ENCODE measurements at regions not wholly inside any gene's neighbourhood (a gene's known extent, or its start where the extent isn't known, plus 50 kb on each side); places are given as distances from the start of the nearest gene placed in this dataset.

DNA sequence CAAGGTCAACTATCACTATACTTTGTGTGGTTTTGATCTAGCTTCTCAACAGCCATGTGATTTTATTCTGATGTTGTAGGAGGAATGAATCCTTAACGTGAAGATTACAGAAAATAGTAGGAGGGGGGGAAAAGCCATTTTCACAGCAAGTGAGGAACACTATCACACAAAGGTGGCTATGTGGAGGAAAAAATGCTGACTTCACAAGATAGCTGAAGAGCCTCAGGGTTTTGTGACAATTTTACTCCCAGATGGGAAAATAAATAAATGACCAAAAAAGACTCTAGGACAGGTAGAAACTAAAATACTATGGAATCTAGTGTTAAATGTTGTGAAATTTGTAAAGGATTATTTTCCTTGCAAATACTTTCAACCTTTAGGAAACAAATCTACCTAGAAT lies 281.0 kb downstream of the ADRA2A start:
- no peak overlapping the region for H3K4me3 ChIP-seq (ENCODE audit: insufficient read depth, low read depth, low read length, poor library complexity, severe bottlenecking)
- DNase-seq, result no peak
- H3K27ac ChIP-seq (ENCODE audit: insufficient read depth, low read length, poor library complexity, severe bottlenecking), result no peak overlapping the region
- H3K4me1 ChIP-seq (ENCODE audit: control insufficient read depth, insufficient read depth, low read length, poor library complexity, severe bottlenecking), result no peaks in the 10 kb centered on the region
- H3K27me3 ChIP-seq (replicated peaks; ENCODE audit: control insufficient read depth, insufficient read depth, low read length, poor library complexity, severe bottlenecking), result no peaks in the 10 kb centered on the region
- no peaks in the 10 kb centered on the region for H3K36me3 ChIP-seq (ENCODE audit: control insufficient read depth, insufficient read depth, low read length)
- H3K9me3 ChIP-seq (ENCODE audit: control insufficient read depth, low read length), result no peaks in the 10 kb centered on the region

GRCh38 chr10:111360260-111360925 lies 283.6 kb downstream of the ADRA2A start:
- Histone ChIP-seq H3K27me3 (replicated peaks; ENCODE audit: control insufficient read depth, insufficient read depth, low read length, poor library complexity, severe bottlenecking) (no peaks in the 10 kb centered on the region), H3K4me3 (ENCODE audit: insufficient read depth, low read depth, low read length, poor library complexity, severe bottlenecking) (no peak overlapping the region), H3K4me1 (ENCODE audit: control insufficient read depth, insufficient read depth, low read length, poor library complexity, severe bottlenecking) (no peaks in the 10 kb centered on the region), H3K27ac (ENCODE audit: insufficient read depth, low read length, poor library complexity, severe bottlenecking) (no peak overlapping the region), H3K36me3 (ENCODE audit: control insufficient read depth, insufficient read depth, low read length) (no peaks in the 10 kb centered on the region), H3K9me3 (ENCODE audit: control insufficient read depth, low read length) (no peaks in the 10 kb centered on the region)
- DNase-seq, result no peak

GRCh38 chr10:111367531-111367930 lies 290.7 kb downstream of the ADRA2A start:
- Histone ChIP-seq H3K27me3 (replicated peaks; ENCODE audit: control insufficient read depth, insufficient read depth, low read length, poor library complexity, severe bottlenecking) (no peaks in the 10 kb centered on the region), H3K27ac (ENCODE audit: insufficient read depth, low read length, poor library complexity, severe bottlenecking) (no peak overlapping the region), H3K4me3 (ENCODE audit: insufficient read depth, low read depth, low read length, poor library complexity, severe bottlenecking) (no peak overlapping the region), H3K36me3 (ENCODE audit: control insufficient read depth, insufficient read depth, low read length) (no peaks in the 10 kb centered on the region), H3K9me3 (ENCODE audit: control insufficient read depth, low read length) (no peaks in the 10 kb centered on the region), H3K4me1 (ENCODE audit: control insufficient read depth, insufficient read depth, low read length, poor library complexity, severe bottlenecking) (no peaks in the 10 kb centered on the region)
- DNase-seq, result no peak

DNA sequence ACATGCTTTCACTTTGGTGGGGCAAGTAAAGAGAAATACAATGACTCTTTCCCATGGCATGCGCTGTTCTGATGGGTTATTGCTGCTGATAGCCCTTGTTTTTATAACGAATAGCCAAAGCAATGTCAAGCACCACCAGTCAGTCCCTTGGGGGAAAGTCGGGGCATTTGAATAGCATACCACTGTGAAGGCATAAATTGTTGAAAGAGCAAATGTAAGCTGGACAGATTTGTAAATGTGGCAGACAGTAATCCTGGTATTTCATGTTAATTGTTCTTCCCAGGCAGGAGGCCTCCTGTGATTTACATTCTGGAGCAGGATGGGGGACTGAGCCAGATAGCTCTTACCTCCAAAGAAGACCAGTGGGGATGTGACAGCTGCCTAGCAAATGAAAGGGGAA lies 293.3 kb downstream of the ADRA2A start:
- no peak overlapping the region for H3K4me3 ChIP-seq (ENCODE audit: insufficient read depth, low read depth, low read length, poor library complexity, severe bottlenecking)
- no peaks in the 10 kb centered on the region for H3K27me3 ChIP-seq (replicated peaks; ENCODE audit: control insufficient read depth, insufficient read depth, low read length, poor library complexity, severe bottlenecking)
- H3K4me1 ChIP-seq (ENCODE audit: control insufficient read depth, insufficient read depth, low read length, poor library complexity, severe bottlenecking), result no peaks in the 10 kb centered on the region
- H3K27ac ChIP-seq (ENCODE audit: insufficient read depth, low read length, poor library complexity, severe bottlenecking), result no peak overlapping the region
- H3K9me3 ChIP-seq (ENCODE audit: control insufficient read depth, low read length), result no peaks in the 10 kb centered on the region
- DNase-seq, result no peak
- H3K36me3 ChIP-seq (ENCODE audit: control insufficient read depth, insufficient read depth, low read length), result no peaks in the 10 kb centered on the region

GRCh38 chr10:111373696-111374095 lies 296.9 kb downstream of the ADRA2A start:
- Histone ChIP-seq H3K4me1 (ENCODE audit: control insufficient read depth, insufficient read depth, low read length, poor library complexity, severe bottlenecking) (no peaks in the 10 kb centered on the region), H3K4me3 (ENCODE audit: insufficient read depth, low read depth, low read length, poor library complexity, severe bottlenecking) (no peak overlapping the region), H3K36me3 (ENCODE audit: control insufficient read depth, insufficient read depth, low read length) (no peaks in the 10 kb centered on the region), H3K9me3 (ENCODE audit: control insufficient read depth, low read length) (no peaks in the 10 kb centered on the region), H3K27ac (ENCODE audit: insufficient read depth, low read length, poor library complexity, severe bottlenecking) (no peak overlapping the region), H3K27me3 (replicated peaks; ENCODE audit: control insufficient read depth, insufficient read depth, low read length, poor library complexity, severe bottlenecking) (no peaks in the 10 kb centered on the region)
- no peak for DNase-seq

DNA sequence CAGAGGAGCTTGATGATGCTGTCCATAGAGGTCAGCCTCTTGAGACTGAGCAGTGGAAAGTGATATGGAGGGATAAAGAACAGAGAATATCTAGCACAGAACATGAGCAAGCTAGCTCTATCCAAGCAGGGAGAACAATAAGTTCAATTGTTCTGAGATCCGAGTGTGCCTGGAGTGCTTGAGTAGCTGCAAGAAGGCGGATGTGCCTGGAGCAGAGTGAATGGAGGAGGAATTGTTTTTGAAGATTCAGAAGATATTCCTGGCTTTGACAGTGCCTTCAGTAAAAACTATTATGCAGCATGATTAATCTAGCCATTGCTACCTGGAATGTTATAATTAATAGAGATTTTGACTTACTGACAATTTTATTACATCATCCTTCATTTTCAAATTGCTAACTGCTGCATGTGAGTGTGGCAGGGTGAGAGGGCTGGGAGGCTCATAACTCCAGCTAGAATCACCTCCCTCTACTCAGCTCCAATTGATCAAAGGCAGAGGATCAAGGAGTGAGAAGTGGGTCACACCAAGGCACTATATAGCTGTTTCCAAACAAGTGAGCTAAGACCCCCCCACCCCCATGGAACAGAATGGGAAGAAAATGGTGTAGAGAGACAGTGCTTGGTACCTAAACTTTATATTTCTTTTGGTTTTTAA lies 302.8 kb downstream of the ADRA2A start:
- Histone ChIP-seq H3K27me3 (replicated peaks; ENCODE audit: control insufficient read depth, insufficient read depth, low read length, poor library complexity, severe bottlenecking) (no peaks in the 10 kb centered on the region), H3K9me3 (ENCODE audit: control insufficient read depth, low read length) (no peaks in the 10 kb centered on the region), H3K36me3 (ENCODE audit: control insufficient read depth, insufficient read depth, low read length) (no peaks in the 10 kb centered on the region), H3K4me3 (ENCODE audit: insufficient read depth, low read depth, low read length, poor library complexity, severe bottlenecking) (no peak overlapping the region), H3K27ac (ENCODE audit: insufficient read depth, low read length, poor library complexity, severe bottlenecking) (no peak overlapping the region), H3K4me1 (ENCODE audit: control insufficient read depth, insufficient read depth, low read length, poor library complexity, severe bottlenecking) (no peaks in the 10 kb centered on the region)
- DNase-seq, result no peak

DNA sequence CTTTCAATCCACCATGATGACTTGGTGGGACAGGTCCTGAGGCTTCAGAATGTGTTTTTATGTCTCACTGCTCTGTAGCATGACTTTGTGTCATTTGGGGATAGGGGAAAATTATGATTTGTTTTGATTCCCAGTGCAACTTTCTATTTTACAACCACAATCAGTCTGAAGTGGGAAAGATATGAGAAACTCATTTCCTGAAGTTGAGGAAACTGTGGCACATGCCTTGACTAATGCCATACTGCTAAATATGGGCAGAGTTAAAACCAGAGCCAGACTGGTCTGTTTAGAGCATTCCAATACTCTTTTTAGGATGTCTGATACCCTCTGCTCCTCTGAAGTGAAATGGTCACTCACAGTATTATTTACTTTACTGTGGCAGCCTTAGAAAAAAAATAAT lies 307.7 kb downstream of the ADRA2A start:
- H3K36me3 ChIP-seq (ENCODE audit: control insufficient read depth, insufficient read depth, low read length), result no peaks in the 10 kb centered on the region
- DNase-seq, result no peak
- no peak overlapping the region for H3K4me3 ChIP-seq (ENCODE audit: insufficient read depth, low read depth, low read length, poor library complexity, severe bottlenecking)
- H3K4me1 ChIP-seq (ENCODE audit: control insufficient read depth, insufficient read depth, low read length, poor library complexity, severe bottlenecking), result no peaks in the 10 kb centered on the region
- H3K27ac ChIP-seq (ENCODE audit: insufficient read depth, low read length, poor library complexity, severe bottlenecking), result no peak overlapping the region
- no peaks in the 10 kb centered on the region for H3K27me3 ChIP-seq (replicated peaks; ENCODE audit: control insufficient read depth, insufficient read depth, low read length, poor library complexity, severe bottlenecking)
- no peaks in the 10 kb centered on the region for H3K9me3 ChIP-seq (ENCODE audit: control insufficient read depth, low read length)

DNA sequence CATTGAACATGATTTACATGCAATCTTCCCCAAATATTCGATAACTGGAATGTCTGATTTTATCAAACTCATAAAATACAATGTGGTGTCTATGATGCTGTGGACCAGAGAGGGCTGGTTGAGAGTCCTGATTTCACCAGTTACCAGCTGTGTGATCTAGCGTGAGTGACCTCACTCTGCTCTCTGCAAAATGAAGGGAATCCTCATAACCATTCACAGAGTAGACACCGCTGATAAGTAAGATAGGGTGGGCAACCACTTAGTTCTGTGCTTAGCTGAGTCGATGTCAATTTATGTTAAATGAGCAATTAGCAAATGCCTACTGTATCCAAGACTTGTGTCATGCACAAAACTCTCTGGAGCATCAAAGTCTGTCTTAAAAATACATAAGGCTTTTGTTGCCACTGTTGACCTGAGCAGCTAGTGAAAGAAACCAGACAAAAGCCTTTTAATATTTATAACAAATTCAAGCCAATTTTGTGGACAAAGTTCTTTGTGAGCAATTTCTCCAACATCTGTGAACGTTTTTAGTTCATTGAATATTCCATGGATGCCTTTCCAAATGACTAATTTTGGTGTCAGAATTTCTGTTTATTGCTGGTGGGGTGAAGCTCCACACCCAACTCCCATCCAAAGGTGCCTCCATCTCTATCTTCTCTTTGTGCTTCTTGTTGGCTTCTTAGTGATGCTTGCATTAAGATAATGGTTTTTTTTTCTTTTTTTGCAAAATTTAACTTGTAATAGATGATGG lies 314.2 kb downstream of the ADRA2A start:
- Histone ChIP-seq H3K27ac (ENCODE audit: insufficient read depth, low read length, poor library complexity, severe bottlenecking) (no peak overlapping the region), H3K4me1 (ENCODE audit: control insufficient read depth, insufficient read depth, low read length, poor library complexity, severe bottlenecking) (no peaks in the 10 kb centered on the region), H3K4me3 (ENCODE audit: insufficient read depth, low read depth, low read length, poor library complexity, severe bottlenecking) (no peak overlapping the region), H3K9me3 (ENCODE audit: control insufficient read depth, low read length) (no peaks in the 10 kb centered on the region), H3K27me3 (replicated peaks; ENCODE audit: control insufficient read depth, insufficient read depth, low read length, poor library complexity, severe bottlenecking) (no peaks in the 10 kb centered on the region), H3K36me3 (ENCODE audit: control insufficient read depth, insufficient read depth, low read length) (no peaks in the 10 kb centered on the region)
- DNase-seq, result no peak

GRCh38 chr10:111392159-111392558 lies 315.3 kb downstream of the ADRA2A start:
- no peaks in the 10 kb centered on the region for H3K9me3 ChIP-seq (ENCODE audit: control insufficient read depth, low read length)
- H3K36me3 ChIP-seq (ENCODE audit: control insufficient read depth, insufficient read depth, low read length), result no peaks in the 10 kb centered on the region
- no peak overlapping the region for H3K4me3 ChIP-seq (ENCODE audit: insufficient read depth, low read depth, low read length, poor library complexity, severe bottlenecking)
- H3K27me3 ChIP-seq (replicated peaks; ENCODE audit: control insufficient read depth, insufficient read depth, low read length, poor library complexity, severe bottlenecking), result no peaks in the 10 kb centered on the region
- no peaks in the 10 kb centered on the region for H3K4me1 ChIP-seq (ENCODE audit: control insufficient read depth, insufficient read depth, low read length, poor library complexity, severe bottlenecking)
- DNase-seq, result no peak
- no peak overlapping the region for H3K27ac ChIP-seq (ENCODE audit: insufficient read depth, low read length, poor library complexity, severe bottlenecking)

- Histone ChIP-seq H3K27ac (ENCODE audit: insufficient read depth, low read length, poor library complexity, severe bottlenecking) (no peak overlapping the region), H3K9me3 (ENCODE audit: control insufficient read depth, low read length) (no peaks in the 10 kb centered on the region), H3K4me1 (ENCODE audit: control insufficient read depth, insufficient read depth, low read length, poor library complexity, severe bottlenecking) (no peaks in the 10 kb centered on the region), H3K36me3 (ENCODE audit: control insufficient read depth, insufficient read depth, low read length) (no peaks in the 10 kb centered on the region), H3K4me3 (ENCODE audit: insufficient read depth, low read depth, low read length, poor library complexity, severe bottlenecking) (no peak overlapping the region), H3K27me3 (replicated peaks; ENCODE audit: control insufficient read depth, insufficient read depth, low read length, poor library complexity, severe bottlenecking) (no peaks in the 10 kb centered on the region)
- DNase-seq, result no peak
Observed at GRCh38 chr10:111392910-111393309, 316.1 kb downstream of the ADRA2A start.

Data from effector memory CD4-positive, alpha-beta T cell (primary cell).